K562 (cell line): ENCODE measurements at regions not wholly inside any gene's neighbourhood (a gene's known extent, or its start where the extent isn't known, plus 50 kb on each side); places are given as distances from the start of the nearest gene placed in this dataset.

Experiments used
- BDP1 ChIP-seq: IDR thresholded peaks from 3 replicates; pipeline ENCODE4 v1.6.1; 2011; ENCODE audit not compliant: insufficient read length, insufficient read depth
- FOXP1 ChIP-seq: sonication (generic); formaldehyde crosslinking; IDR thresholded peaks from 2 replicates; pipeline ENCODE4 v1.8.0; 2022; ENCODE audit warnings: mild to moderate bottlenecking, missing genetic modification reagents
- HMGN3 ChIP-seq: IDR thresholded peaks from 2 replicates; pipeline ENCODE4 v1.6.1; 2011; ENCODE audit warnings: borderline replicate concordance, low read depth, mild to moderate bottlenecking, mixed read lengths, low read length; ENCODE audit not compliant: insufficient read length; ENCODE audit errors: extremely low read depth
- MLLT1 ChIP-seq, 2 experiments: fragments of 450-650 bp; IDR thresholded peaks; 2 replicates each; pipeline ENCODE4 v1.6.1; 2016
- MTF1 ChIP-seq: fragments of 250-450 bp; sonication (Bioruptor Pico); IDR thresholded peaks from 2 replicates; pipeline ENCODE4 v1.9.0; 2021; ENCODE audit warnings: moderate library complexity, mild to moderate bottlenecking, inconsistent platforms, borderline replicate concordance
- RBM15 ChIP-seq: fragments of 200-400 bp; formaldehyde crosslinking; IDR thresholded peaks from 2 replicates; pipeline ENCODE4 v1.6.1; 2018; ENCODE audit warnings: mild to moderate bottlenecking, low read length, moderate library complexity; ENCODE audit not compliant: insufficient read depth
- TGIF2 ChIP-seq: sonication (generic); formaldehyde crosslinking; IDR thresholded peaks from 2 replicates; pipeline ENCODE4 v1.8.1; 2022; ENCODE audit warnings: mild to moderate bottlenecking, missing genetic modification reagents, moderate library complexity
- ZBTB49 ChIP-seq: sonication (generic); formaldehyde crosslinking; IDR thresholded peaks from 2 replicates; pipeline ENCODE4 v1.8.0; 2022; ENCODE audit warnings: missing genetic modification reagents, mild to moderate bottlenecking, borderline replicate concordance
- ZKSCAN1 ChIP-seq: fragments of 150-350 bp; IDR thresholded peaks from 2 replicates; pipeline ENCODE4 v1.6.1; 2016; ENCODE audit warnings: low read depth, low read length
- ZSCAN32 ChIP-seq: fragments of 450-650 bp; formaldehyde crosslinking; IDR thresholded peaks from 2 replicates; pipeline ENCODE4 v1.4.0; 2020; ENCODE audit warnings: mild to moderate bottlenecking, moderate library complexity
- TF ChIP-seq, protein P1 (sequence below): fragments of 200-400 bp; formaldehyde crosslinking; IDR thresholded peaks from 2 replicates; pipeline ENCODE4 v1.6.1; 2017; ENCODE audit warnings: mild to moderate bottlenecking, low read depth, low read length, moderate library complexity
- TF ChIP-seq, protein P2 (sequence below), 2 experiments: fragments of 250-450 bp in 1 of 2; fragments of 450-650 bp in 1 of 2; sonication (Bioruptor Pico) in 1 of 2; IDR thresholded peaks; 2 replicates each; pipeline versions ENCODE4 v1.6.1 to v1.8.0; 2016 to 2021; ENCODE audit warnings: mild to moderate bottlenecking in 2 of 2, moderate library complexity in 2 of 2, missing compliant biosample characterization in 1 of 2, missing genetic modification characterization in 1 of 2

- TF ChIP-seq, protein P1, sequence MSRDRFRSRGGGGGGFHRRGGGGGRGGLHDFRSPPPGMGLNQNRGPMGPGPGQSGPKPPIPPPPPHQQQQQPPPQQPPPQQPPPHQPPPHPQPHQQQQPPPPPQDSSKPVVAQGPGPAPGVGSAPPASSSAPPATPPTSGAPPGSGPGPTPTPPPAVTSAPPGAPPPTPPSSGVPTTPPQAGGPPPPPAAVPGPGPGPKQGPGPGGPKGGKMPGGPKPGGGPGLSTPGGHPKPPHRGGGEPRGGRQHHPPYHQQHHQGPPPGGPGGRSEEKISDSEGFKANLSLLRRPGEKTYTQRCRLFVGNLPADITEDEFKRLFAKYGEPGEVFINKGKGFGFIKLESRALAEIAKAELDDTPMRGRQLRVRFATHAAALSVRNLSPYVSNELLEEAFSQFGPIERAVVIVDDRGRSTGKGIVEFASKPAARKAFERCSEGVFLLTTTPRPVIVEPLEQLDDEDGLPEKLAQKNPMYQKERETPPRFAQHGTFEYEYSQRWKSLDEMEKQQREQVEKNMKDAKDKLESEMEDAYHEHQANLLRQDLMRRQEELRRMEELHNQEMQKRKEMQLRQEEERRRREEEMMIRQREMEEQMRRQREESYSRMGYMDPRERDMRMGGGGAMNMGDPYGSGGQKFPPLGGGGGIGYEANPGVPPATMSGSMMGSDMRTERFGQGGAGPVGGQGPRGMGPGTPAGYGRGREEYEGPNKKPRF = no peak
- TF ChIP-seq ZSCAN32 (CRISPR knock-in tag) = no peak
- no peak for TF ChIP-seq MTF1 (CRISPR knock-in tag)
- no peak for TF ChIP-seq FOXP1 (CRISPR knock-in tag)
- no peak for TF ChIP-seq TGIF2 (CRISPR knock-in tag)
- TF ChIP-seq ZKSCAN1 = no peak
- no peak for TF ChIP-seq ZBTB49 (CRISPR knock-in tag)
- TF ChIP-seq MLLT1 (IDR thresholded peaks at IDR 0.05) = no peak
- TF ChIP-seq HMGN3 = no peak
- no peak for TF ChIP-seq RBM15
- TF ChIP-seq, protein P2, sequence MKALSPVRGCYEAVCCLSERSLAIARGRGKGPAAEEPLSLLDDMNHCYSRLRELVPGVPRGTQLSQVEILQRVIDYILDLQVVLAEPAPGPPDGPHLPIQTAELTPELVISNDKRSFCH (CRISPR knock-in tag; IDR thresholded peaks at IDR 0.05) = no peak
- TF ChIP-seq, protein P2 (tag; IDR thresholded peaks at IDR 0.05) = no peak
- TF ChIP-seq BDP1 = no peak
Observed at GRCh38 chr12:78490861-78491260, 373.7 kb upstream of the SYT1 start (continued).
